LNCaP clone FGC (cell line): ENCODE measurements at regions not wholly inside any gene's neighbourhood (a gene's known extent, or its start where the extent isn't known, plus 50 kb on each side); places are given as distances from the start of the nearest gene placed in this dataset.

ENCODE experiments used
- DNase-seq: peaks from one replicate; pipeline ENCODE4 v3.0.0-alpha.2; 2011; ENCODE audit warnings: low read depth
- H3K4me3 ChIP-seq: 2 replicates; pipeline ENCODE4 v1.5.1; 2011; ENCODE audit warnings: mild to moderate bottlenecking, low read depth, low read length, control low read depth
- TF ChIP-seq, protein P1 (sequence below): IDR thresholded peaks from 2 replicates; pipeline ENCODE4 v1.5.1; 2012; ENCODE audit warnings: mild to moderate bottlenecking; ENCODE audit not compliant: control insufficient read depth, insufficient read depth; ENCODE audit errors: extremely low read depth

DNA sequence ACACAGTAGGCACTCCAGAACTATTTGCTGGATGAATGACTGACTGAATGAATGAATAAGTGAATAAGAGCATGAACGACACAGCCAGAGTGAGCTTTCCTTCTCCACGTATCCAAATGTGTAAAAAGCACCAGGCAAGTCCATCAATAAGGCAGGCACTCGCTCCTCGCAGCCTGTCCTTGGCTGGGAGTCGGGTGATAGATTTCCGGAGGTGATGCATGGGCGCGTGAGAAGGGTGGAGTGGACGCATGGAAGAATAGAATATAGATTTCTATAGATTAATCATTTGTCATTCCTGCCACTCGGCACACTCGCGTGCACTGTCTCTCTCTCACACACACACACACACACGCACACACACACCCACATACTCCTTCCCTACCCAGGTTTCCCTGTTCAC is 164.3 kb upstream of the ZC3H12A start:
- no peak overlapping the region for H3K4me3 ChIP-seq
- no peak for DNase-seq
- TF ChIP-seq, protein P1, sequence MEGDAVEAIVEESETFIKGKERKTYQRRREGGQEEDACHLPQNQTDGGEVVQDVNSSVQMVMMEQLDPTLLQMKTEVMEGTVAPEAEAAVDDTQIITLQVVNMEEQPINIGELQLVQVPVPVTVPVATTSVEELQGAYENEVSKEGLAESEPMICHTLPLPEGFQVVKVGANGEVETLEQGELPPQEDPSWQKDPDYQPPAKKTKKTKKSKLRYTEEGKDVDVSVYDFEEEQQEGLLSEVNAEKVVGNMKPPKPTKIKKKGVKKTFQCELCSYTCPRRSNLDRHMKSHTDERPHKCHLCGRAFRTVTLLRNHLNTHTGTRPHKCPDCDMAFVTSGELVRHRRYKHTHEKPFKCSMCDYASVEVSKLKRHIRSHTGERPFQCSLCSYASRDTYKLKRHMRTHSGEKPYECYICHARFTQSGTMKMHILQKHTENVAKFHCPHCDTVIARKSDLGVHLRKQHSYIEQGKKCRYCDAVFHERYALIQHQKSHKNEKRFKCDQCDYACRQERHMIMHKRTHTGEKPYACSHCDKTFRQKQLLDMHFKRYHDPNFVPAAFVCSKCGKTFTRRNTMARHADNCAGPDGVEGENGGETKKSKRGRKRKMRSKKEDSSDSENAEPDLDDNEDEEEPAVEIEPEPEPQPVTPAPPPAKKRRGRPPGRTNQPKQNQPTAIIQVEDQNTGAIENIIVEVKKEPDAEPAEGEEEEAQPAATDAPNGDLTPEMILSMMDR: no peak

DNA sequence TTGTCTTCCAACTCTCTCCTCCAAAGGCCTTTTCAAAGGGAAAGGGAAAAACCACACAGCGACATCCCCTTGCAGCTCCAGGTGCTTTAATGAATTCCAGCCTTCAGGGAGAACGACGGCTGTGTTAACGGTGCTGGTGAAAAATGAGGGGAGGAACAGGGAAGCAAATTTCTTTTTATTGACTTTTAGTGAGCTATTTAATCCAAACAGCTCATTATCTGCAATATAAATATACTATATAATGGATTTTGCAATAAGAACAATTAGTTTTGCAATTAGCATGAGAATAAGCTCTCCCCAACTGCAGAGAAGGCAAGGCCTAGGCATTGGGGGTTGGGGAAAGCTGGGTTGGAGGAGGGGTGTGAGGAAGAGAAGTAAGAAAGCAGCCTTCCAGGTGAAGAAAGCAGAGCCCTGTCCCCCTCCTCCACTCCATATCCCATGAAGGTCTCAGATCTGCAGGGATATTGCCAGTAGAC is 159.0 kb upstream of the ZC3H12A start:
- no peak for DNase-seq
- H3K4me3 ChIP-seq: no peak overlapping the region
- TF ChIP-seq, protein P1: no peak

- no peak for DNase-seq
- TF ChIP-seq, protein P1: no peak
- no peak overlapping the region for H3K4me3 ChIP-seq
Measured at GRCh38 chr1:37317870-37318467, 156.4 kb upstream of the ZC3H12A start.

DNA sequence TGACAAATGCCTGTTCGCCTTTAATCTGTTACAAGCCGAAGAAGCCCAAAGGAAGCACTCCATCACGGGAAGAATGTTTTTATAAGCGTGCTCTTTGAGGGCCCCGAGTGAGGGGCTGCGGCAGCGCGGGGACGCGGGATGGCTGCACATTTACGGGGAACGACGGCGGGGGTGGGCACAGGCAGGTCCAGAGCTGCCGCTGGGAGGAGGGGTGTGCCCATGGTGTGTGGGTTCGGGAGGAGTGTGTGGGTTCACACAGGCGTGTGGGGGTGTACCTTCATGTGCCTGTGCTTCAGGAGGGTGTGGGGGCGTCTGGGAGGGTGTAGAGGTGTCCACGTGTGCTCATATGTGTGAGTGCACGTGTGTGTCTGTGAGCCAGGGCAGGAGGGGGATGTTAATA is 155.9 kb upstream of the ZC3H12A start:
- TF ChIP-seq, protein P1: no peak
- H3K4me3 ChIP-seq: no peak overlapping the region
- DNase-seq: no peak

GRCh38 chr1:37319284-37319683 is 155.1 kb upstream of the ZC3H12A start:
- no peak overlapping the region for H3K4me3 ChIP-seq
- DNase-seq: no peak
- TF ChIP-seq, protein P1: no peak

DNA sequence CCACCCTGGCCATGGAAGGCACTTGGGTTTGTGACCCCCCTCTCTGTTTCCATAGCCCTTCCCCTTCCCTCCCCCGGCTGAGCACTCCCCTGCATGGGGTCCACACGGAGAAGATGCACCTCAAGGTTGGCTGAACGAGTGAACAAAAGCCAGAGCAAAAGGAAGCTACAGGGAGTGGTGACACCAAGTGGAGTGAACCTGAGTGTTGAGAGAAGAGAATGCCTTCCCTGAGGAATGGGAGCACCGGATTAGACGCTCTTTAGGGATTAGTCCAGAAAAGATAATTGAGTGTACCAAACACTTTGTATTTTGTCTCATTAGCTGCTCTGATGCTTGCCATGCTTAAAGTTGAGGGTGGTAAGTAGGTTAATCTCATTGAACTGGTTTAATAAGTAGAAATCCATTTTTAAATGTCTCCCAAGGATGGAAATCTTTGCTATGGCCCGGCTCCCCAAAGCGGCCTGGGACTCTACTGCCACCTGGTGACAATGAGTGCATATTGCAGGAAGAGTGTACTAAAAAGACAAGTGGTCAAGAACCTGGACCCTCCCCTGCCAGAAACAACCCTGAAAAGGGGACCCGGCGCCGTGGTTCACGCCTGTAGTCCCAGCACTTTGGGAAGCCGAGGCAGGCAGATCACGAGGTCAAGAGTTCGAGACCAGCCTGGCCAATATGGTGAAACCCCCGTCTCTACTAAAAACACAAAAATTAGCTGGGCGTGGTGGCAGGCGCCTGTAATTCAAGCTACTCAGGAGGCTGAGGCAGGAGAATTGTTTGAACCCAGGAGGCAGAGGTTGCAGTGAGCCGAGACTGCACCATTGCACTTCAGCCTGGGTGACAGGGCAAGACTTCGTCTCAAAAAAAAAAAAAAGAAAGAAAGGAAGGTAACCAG is 150.6 kb upstream of the ZC3H12A start:
- no peak overlapping the region for H3K4me3 ChIP-seq
- no peak for DNase-seq
- TF ChIP-seq, protein P1: peak; percentile 84
